ENCODE measurements at regions not wholly inside any gene's neighbourhood (a gene's known extent, or its start where the extent isn't known, plus 50 kb on each side); places are given as distances from the start of the nearest gene placed in this dataset.

DNA sequence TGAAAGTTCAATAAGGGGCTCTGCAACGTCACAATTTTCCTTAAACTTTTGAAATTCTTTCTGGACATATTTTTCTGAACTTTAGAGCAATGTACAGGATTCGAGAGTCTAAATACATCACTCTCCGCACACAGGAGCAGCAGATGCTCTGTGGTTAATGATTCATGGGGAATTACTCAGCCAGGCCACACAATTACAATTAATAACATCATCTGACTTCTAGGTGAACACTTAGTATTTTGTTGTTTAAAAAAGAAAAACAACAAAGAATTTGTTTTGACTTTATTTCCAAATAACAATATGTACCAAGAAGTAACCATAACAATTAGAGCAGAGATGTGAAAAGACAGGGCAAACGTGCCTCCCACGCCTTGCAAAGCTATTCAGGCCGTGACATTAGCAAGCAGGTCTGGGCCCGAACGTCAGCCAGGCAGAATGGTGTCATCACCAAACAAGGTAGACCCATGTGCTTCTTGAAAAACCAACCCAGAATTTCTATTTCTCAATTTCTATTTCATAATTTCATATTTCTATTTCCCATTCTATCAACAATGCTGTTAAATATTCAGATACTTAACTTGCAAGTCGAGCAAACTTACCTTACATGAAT lies 236.3 kb downstream of the COL4A1 start:
- TF ChIP-seq EZH2phosphoT487 (IDR thresholded peaks at IDR 0.05; ENCODE audit: insufficient read depth, low read depth) (0 out of 2 replicates have a peak, but pooled peaks have one; percentile 34), EZH2 (IDR thresholded peaks at IDR 0.05; ENCODE audit: insufficient read depth, poor library complexity, severe bottlenecking) (no peak)

Measured in GM23248 (cell line).